ENCODE measurements at regions not wholly inside any gene's neighbourhood (a gene's known extent, or its start where the extent isn't known, plus 50 kb on each side); places are given as distances from the start of the nearest gene placed in this dataset.

GRCh38 chr3:116767726-116768125 lies 58.1 kb downstream of the TUSC7 start:
- Histone ChIP-seq H3K56ac (ENCODE audit: low read length) (no peak overlapping the region), H3K27me3 (ENCODE audit: insufficient read depth, low read length, poor library complexity) (no peaks in the 10 kb centered on the region), H3K27ac (ENCODE audit: low read depth, low read length) (no peak overlapping the region), H3K4me1 (ENCODE audit: control insufficient read depth, low read depth, low read length) (no peaks in the 10 kb centered on the region), H3K18ac (ENCODE audit: low read length) (no peak overlapping the region), H3K79me2 (ENCODE audit: control insufficient read depth, insufficient read depth, low read length) (no peaks in the 10 kb centered on the region), H3K36me3 (ENCODE audit: control insufficient read depth, insufficient read depth, low read length) (no peaks in the 10 kb centered on the region), H3K79me1 (ENCODE audit: low read length) (no peaks in the 10 kb centered on the region), H2AK5ac (ENCODE audit: low read length) (no peak overlapping the region), H4K8ac (ENCODE audit: low read depth, low read length) (no peak overlapping the region), H4K5ac (ENCODE audit: low read length) (no peak overlapping the region), H3K4me3 (ENCODE audit: low read length) (no peak overlapping the region), H3K4me2 (ENCODE audit: low read length) (no peak overlapping the region), H3K23ac (ENCODE audit: low read length) (no peak overlapping the region), H2BK120ac (ENCODE audit: low read depth, low read length) (no peak overlapping the region), H2BK5ac (ENCODE audit: low read length) (no peak overlapping the region), H3K4ac (ENCODE audit: low read depth, low read length) (no peak overlapping the region), H3K9ac (ENCODE audit: low read length) (no peak overlapping the region), H2BK15ac (replicated peaks; ENCODE audit: low read depth) (no peak overlapping the region)
- DNase-seq: no peak
- WGBS (ENCODE audit: extremely low coverage, insufficient coverage, low lambda C conversion rate): no CpG with 5 or more reads among the region's 1 CpG

GRCh38 chr3:116770815-116771450 lies 61.4 kb downstream of the TUSC7 start:
- H3K27ac ChIP-seq (ENCODE audit: low read depth, low read length): no peak overlapping the region
- H3K79me2 ChIP-seq (ENCODE audit: control insufficient read depth, insufficient read depth, low read length): no peaks in the 10 kb centered on the region
- no peak overlapping the region for H2AK5ac ChIP-seq (ENCODE audit: low read length)
- no peak overlapping the region for H3K4ac ChIP-seq (ENCODE audit: low read depth, low read length)
- no peak overlapping the region for H3K18ac ChIP-seq (ENCODE audit: low read length)
- H3K4me2 ChIP-seq (ENCODE audit: low read length): no peak overlapping the region
- no peak overlapping the region for H3K9ac ChIP-seq (ENCODE audit: low read length)
- no CpG with 5 or more reads among the region's 7 CpGs for WGBS (ENCODE audit: extremely low coverage, insufficient coverage, low lambda C conversion rate)
- H3K4me3 ChIP-seq (ENCODE audit: low read length): no peak overlapping the region
- H2BK120ac ChIP-seq (ENCODE audit: low read depth, low read length): no peak overlapping the region
- no peak overlapping the region for H2BK15ac ChIP-seq (replicated peaks; ENCODE audit: low read depth)
- H4K5ac ChIP-seq (ENCODE audit: low read length): no peak overlapping the region
- H3K79me1 ChIP-seq (ENCODE audit: low read length): no peaks in the 10 kb centered on the region
- no peaks in the 10 kb centered on the region for H3K4me1 ChIP-seq (ENCODE audit: control insufficient read depth, low read depth, low read length)
- H3K56ac ChIP-seq (ENCODE audit: low read length): no peak overlapping the region
- H3K36me3 ChIP-seq (ENCODE audit: control insufficient read depth, insufficient read depth, low read length): no peaks in the 10 kb centered on the region
- no peak overlapping the region for H4K8ac ChIP-seq (ENCODE audit: low read depth, low read length)
- H3K23ac ChIP-seq (ENCODE audit: low read length): no peak overlapping the region
- peak; percentile 89 for DNase-seq
- no peak overlapping the region for H2BK5ac ChIP-seq (ENCODE audit: low read length)
- no peaks in the 10 kb centered on the region for H3K27me3 ChIP-seq (ENCODE audit: insufficient read depth, low read length, poor library complexity)

- Histone ChIP-seq H3K56ac (ENCODE audit: low read length) (no peak overlapping the region), H3K27me3 (ENCODE audit: insufficient read depth, low read length, poor library complexity) (no peaks in the 10 kb centered on the region), H3K36me3 (ENCODE audit: control insufficient read depth, insufficient read depth, low read length) (no peaks in the 10 kb centered on the region), H3K4me2 (ENCODE audit: low read length) (no peak overlapping the region), H3K27ac (ENCODE audit: low read depth, low read length) (no peak overlapping the region), H3K79me2 (ENCODE audit: control insufficient read depth, insufficient read depth, low read length) (no peaks in the 10 kb centered on the region), H3K4me3 (ENCODE audit: low read length) (no peak overlapping the region), H3K18ac (ENCODE audit: low read length) (peak overlapping the region; percentile 12), H2BK120ac (ENCODE audit: low read depth, low read length) (no peak overlapping the region), H4K8ac (ENCODE audit: low read depth, low read length) (no peak overlapping the region), H3K4me1 (ENCODE audit: control insufficient read depth, low read depth, low read length) (no peaks in the 10 kb centered on the region), H3K9ac (ENCODE audit: low read length) (no peak overlapping the region), H4K5ac (ENCODE audit: low read length) (no peak overlapping the region), H3K23ac (ENCODE audit: low read length) (no peak overlapping the region), H2AK5ac (ENCODE audit: low read length) (no peak overlapping the region), H3K79me1 (ENCODE audit: low read length) (no peaks in the 10 kb centered on the region), H2BK5ac (ENCODE audit: low read length) (no peak overlapping the region), H2BK15ac (replicated peaks; ENCODE audit: low read depth) (peak overlapping the region; percentile 11), H3K4ac (ENCODE audit: low read depth, low read length) (no peak overlapping the region)
- DNase-seq: peak; percentile 62
- WGBS (ENCODE audit: extremely low coverage, insufficient coverage, low lambda C conversion rate): no CpG with 5 or more reads among the region's 10 CpGs
These were observed 67.6 kb downstream of the TUSC7 start for GRCh38 chr3:116776880-116777785.

- Histone ChIP-seq H3K23ac (ENCODE audit: low read length) (no peak overlapping the region), H3K79me1 (ENCODE audit: low read length) (no peaks in the 10 kb centered on the region), H3K18ac (ENCODE audit: low read length) (no peak overlapping the region), H3K4ac (ENCODE audit: low read depth, low read length) (no peak overlapping the region), H2AK5ac (ENCODE audit: low read length) (no peak overlapping the region), H3K56ac (ENCODE audit: low read length) (no peak overlapping the region), H3K79me2 (ENCODE audit: control insufficient read depth, insufficient read depth, low read length) (no peaks in the 10 kb centered on the region), H4K5ac (ENCODE audit: low read length) (no peak overlapping the region), H4K8ac (ENCODE audit: low read depth, low read length) (no peak overlapping the region), H3K36me3 (ENCODE audit: control insufficient read depth, insufficient read depth, low read length) (no peaks in the 10 kb centered on the region), H2BK15ac (replicated peaks; ENCODE audit: low read depth) (no peak overlapping the region), H2BK120ac (ENCODE audit: low read depth, low read length) (no peak overlapping the region), H3K9ac (ENCODE audit: low read length) (no peak overlapping the region), H2BK5ac (ENCODE audit: low read length) (no peak overlapping the region), H3K4me3 (ENCODE audit: low read length) (no peak overlapping the region), H3K27me3 (ENCODE audit: insufficient read depth, low read length, poor library complexity) (no peaks in the 10 kb centered on the region), H3K4me2 (ENCODE audit: low read length) (no peak overlapping the region), H3K27ac (ENCODE audit: low read depth, low read length) (no peak overlapping the region), H3K4me1 (ENCODE audit: control insufficient read depth, low read depth, low read length) (no peaks in the 10 kb centered on the region)
- WGBS (ENCODE audit: extremely low coverage, insufficient coverage, low lambda C conversion rate): no CpG with 5 or more reads among the region's 3 CpGs
- DNase-seq: no peak
These were observed 75.6 kb downstream of the TUSC7 start for GRCh38 chr3:116785226-116785625.

- Histone ChIP-seq H3K4me1 (ENCODE audit: control insufficient read depth, low read depth, low read length) (no peaks in the 10 kb centered on the region), H4K5ac (ENCODE audit: low read length) (no peak overlapping the region), H3K23ac (ENCODE audit: low read length) (no peak overlapping the region)
These were observed 93.1 kb downstream of the TUSC7 start for GRCh38 chr3:116802651-116803050.

More at GRCh38 chr3:116802651-116803050, 93.1 kb downstream of the TUSC7 start:
- Histone ChIP-seq H3K4me3 (ENCODE audit: low read length) (no peak overlapping the region), H3K79me1 (ENCODE audit: low read length) (no peaks in the 10 kb centered on the region), H3K18ac (ENCODE audit: low read length) (no peak overlapping the region), H3K4ac (ENCODE audit: low read depth, low read length) (no peak overlapping the region), H3K27ac (ENCODE audit: low read depth, low read length) (no peak overlapping the region), H2BK15ac (replicated peaks; ENCODE audit: low read depth) (no peak overlapping the region), H3K9ac (ENCODE audit: low read length) (no peak overlapping the region), H3K56ac (ENCODE audit: low read length) (no peak overlapping the region), H4K8ac (ENCODE audit: low read depth, low read length) (no peak overlapping the region), H3K79me2 (ENCODE audit: control insufficient read depth, insufficient read depth, low read length) (no peaks in the 10 kb centered on the region), H3K27me3 (ENCODE audit: insufficient read depth, low read length, poor library complexity) (no peaks in the 10 kb centered on the region), H2BK5ac (ENCODE audit: low read length) (no peak overlapping the region), H2AK5ac (ENCODE audit: low read length) (no peak overlapping the region), H3K4me2 (ENCODE audit: low read length) (no peak overlapping the region), H2BK120ac (ENCODE audit: low read depth, low read length) (no peak overlapping the region), H3K36me3 (ENCODE audit: control insufficient read depth, insufficient read depth, low read length) (no peaks in the 10 kb centered on the region)
- DNase-seq: no peak

Measured in mesendoderm (in vitro differentiated cells).